ENCODE measurements at regions not wholly inside any gene's neighbourhood (a gene's known extent, or its start where the extent isn't known, plus 50 kb on each side); places are given as distances from the start of the nearest gene placed in this dataset.

- intact Hi-C loops (cut with DNase I): loop anchor here in 1 of 2 donors (10.0 kb wide), 1 partner anchor 105 kb away; no protein-coding TSS in a partner anchor
- no peak overlapping the region for H3K4me3 ChIP-seq (ENCODE audit: low read length in 2 of 2)
- no peaks in the 10 kb centered on the region for H3K36me3 ChIP-seq (ENCODE audit: control insufficient read depth in 1 of 2, insufficient read depth in 2 of 2, low read length in 1 of 2)
- peaks cover 2% of the 10 kb centered on the region for H3K9me3 ChIP-seq (ENCODE audit: control insufficient read depth, low read length)
- H3K4me1 ChIP-seq (ENCODE audit: control insufficient read depth in 1 of 2, insufficient read depth in 2 of 2, low read length in 2 of 2): no peaks in the 10 kb centered on the region
- ATAC-seq (ENCODE audit: low FRiP score) (no peak), DNase-seq (no peak)
- H3K27ac ChIP-seq (ENCODE audit: low read depth in 1 of 2, low read length in 2 of 2): no peak overlapping the region
- WGBS, 2 donors: 65 to 67% methylated on average over 10 of the region's 10 CpGs
- H3K27me3 ChIP-seq (ENCODE audit: control insufficient read depth in 1 of 2, insufficient read depth in 2 of 2, low read length in 1 of 2): peaks cover 0 to 1% of the 10 kb centered on the region in 2 donors
These were observed 348.7 kb downstream of the RPS6KC1 start for GRCh38 chr1:213399695-213400094.

DNA sequence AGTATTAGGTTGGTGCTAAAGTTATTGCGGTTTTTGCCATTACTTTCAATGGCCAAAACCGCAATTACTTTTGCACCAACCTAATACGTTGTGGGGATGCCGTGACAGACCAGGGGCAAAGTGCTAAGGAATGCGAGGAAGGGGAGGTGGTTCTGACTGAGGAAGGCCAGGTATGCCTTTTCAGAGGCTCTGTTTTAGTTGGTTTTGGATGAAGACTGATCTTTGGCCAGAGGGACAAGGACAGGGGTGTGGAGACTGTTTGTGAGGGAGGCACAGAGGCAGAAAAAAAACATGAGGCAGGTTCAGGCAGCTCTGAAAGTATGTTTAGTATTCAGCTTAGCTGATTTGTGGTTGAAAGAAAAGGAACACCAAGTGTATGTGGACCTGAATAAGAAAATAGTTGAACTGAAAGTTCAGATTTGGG is 358.2 kb downstream of the RPS6KC1 start:
- no peaks in the 10 kb centered on the region for H3K27me3 ChIP-seq (ENCODE audit: control insufficient read depth in 1 of 2, insufficient read depth in 2 of 2, low read length in 1 of 2)
- intact Hi-C loops (cut with DNase I): loop anchor here in 1 of 2 donors (10.0 kb wide), 1 partner anchor 96 kb away; no protein-coding TSS in a partner anchor
- H3K4me3 ChIP-seq (ENCODE audit: low read length in 2 of 2): no peak overlapping the region
- 82 to 84% methylated on average over 5 of the region's 5 CpGs for WGBS, 2 donors
- DNase-seq (no peak), ATAC-seq (ENCODE audit: low FRiP score) (no peak)
- H3K36me3 ChIP-seq (ENCODE audit: control insufficient read depth in 1 of 2, insufficient read depth in 2 of 2, low read length in 1 of 2): no peaks in the 10 kb centered on the region
- H3K9me3 ChIP-seq (ENCODE audit: control insufficient read depth, low read length): peaks cover 2% of the 10 kb centered on the region
- no peak overlapping the region for H3K27ac ChIP-seq (ENCODE audit: low read depth in 1 of 2, low read length in 2 of 2)
- H3K4me1 ChIP-seq (ENCODE audit: control insufficient read depth in 1 of 2, insufficient read depth in 2 of 2, low read length in 2 of 2): no peaks in the 10 kb centered on the region

DNA sequence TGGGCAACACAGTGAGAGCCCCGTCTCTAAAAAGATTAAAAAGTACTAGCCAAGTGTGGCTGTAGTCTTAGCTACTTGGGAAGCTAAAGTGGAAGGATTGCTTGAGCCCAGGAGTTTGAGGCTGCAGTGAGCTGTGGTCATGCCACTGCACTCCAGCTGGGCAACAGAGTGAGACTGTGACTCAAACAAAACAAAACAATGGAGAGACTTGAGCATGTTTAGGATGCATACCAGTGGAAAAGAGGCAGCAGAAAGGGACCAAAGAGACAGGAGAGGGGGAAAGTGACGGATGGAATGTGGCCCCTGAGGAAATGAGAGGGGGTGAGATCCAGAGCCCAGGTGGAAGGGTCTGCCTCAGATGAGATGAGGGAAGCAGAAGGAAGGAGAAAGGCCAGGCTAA is 358.9 kb downstream of the RPS6KC1 start:
- WGBS, 2 donors: 63 to 83% methylated on average over 2 of the region's 2 CpGs
- no peak overlapping the region for H3K4me3 ChIP-seq (ENCODE audit: low read length in 2 of 2)
- no peaks in the 10 kb centered on the region for H3K36me3 ChIP-seq (ENCODE audit: control insufficient read depth in 1 of 2, insufficient read depth in 2 of 2, low read length in 1 of 2)
- ATAC-seq (ENCODE audit: low FRiP score): no peak
- intact Hi-C loops (cut with DNase I): loop anchor here in 1 of 2 donors (10.0 kb wide), 1 partner anchor 95 kb away; no protein-coding TSS in a partner anchor
- no peaks in the 10 kb centered on the region for H3K27me3 ChIP-seq (ENCODE audit: control insufficient read depth in 1 of 2, insufficient read depth in 2 of 2, low read length in 1 of 2)
- no peaks in the 10 kb centered on the region for H3K4me1 ChIP-seq (ENCODE audit: control insufficient read depth in 1 of 2, insufficient read depth in 2 of 2, low read length in 2 of 2)
- DNase-seq: no peak
- H3K27ac ChIP-seq (ENCODE audit: low read depth in 1 of 2, low read length in 2 of 2): no peak overlapping the region
- H3K9me3 ChIP-seq (ENCODE audit: control insufficient read depth, low read length): peaks cover 2% of the 10 kb centered on the region

- 80 to 93% methylated on average over 1 of the region's 1 CpG for WGBS, 2 donors
- H3K4me1 ChIP-seq (ENCODE audit: control insufficient read depth in 1 of 2, insufficient read depth in 2 of 2, low read length in 2 of 2): no peaks in the 10 kb centered on the region
- H3K36me3 ChIP-seq (ENCODE audit: control insufficient read depth in 1 of 2, insufficient read depth in 2 of 2, low read length in 1 of 2): no peaks in the 10 kb centered on the region
- intact Hi-C loops (cut with DNase I): no loop called here
- ATAC-seq (ENCODE audit: low FRiP score) (no peak), DNase-seq (no peak)
- H3K9me3 ChIP-seq (ENCODE audit: control insufficient read depth, low read length): peaks cover 2% of the 10 kb centered on the region
- no peak overlapping the region for H3K27ac ChIP-seq (ENCODE audit: low read depth in 1 of 2, low read length in 2 of 2)
- no peak overlapping the region for H3K4me3 ChIP-seq (ENCODE audit: low read length in 2 of 2)
- H3K27me3 ChIP-seq (ENCODE audit: control insufficient read depth in 1 of 2, insufficient read depth in 2 of 2, low read length in 1 of 2): no peaks in the 10 kb centered on the region
These were observed 363.3 kb downstream of the RPS6KC1 start for GRCh38 chr1:213414346-213414745.

DNA sequence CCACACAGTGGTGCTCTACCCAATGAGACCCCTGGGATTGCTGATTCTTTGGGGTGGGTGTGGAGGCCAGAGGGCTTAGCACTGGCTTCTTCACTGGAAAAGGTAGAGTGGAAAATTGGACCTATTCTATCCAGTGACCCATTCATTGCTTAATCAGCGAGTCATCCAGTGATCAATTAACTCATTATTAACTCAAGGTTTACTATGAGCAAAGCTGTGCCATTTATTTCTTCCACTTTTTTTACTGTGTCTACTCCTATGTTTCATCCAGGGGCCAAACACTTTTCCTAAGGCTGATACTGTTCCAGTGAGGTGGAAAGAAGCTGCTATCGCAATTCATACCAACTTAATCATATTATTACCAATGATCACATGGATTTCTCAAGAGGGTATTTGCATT is 363.9 kb downstream of the RPS6KC1 start:
- no peak for ATAC-seq (ENCODE audit: low FRiP score)
- intact Hi-C loops (cut with DNase I): no loop called here
- H3K36me3 ChIP-seq (ENCODE audit: control insufficient read depth in 1 of 2, insufficient read depth in 2 of 2, low read length in 1 of 2): no peaks in the 10 kb centered on the region
- no peak for DNase-seq
- H3K27me3 ChIP-seq (ENCODE audit: control insufficient read depth in 1 of 2, insufficient read depth in 2 of 2, low read length in 1 of 2): no peaks in the 10 kb centered on the region
- H3K4me1 ChIP-seq (ENCODE audit: control insufficient read depth in 1 of 2, insufficient read depth in 2 of 2, low read length in 2 of 2): no peaks in the 10 kb centered on the region
- 96 to 98% methylated on average over 2 of the region's 2 CpGs for WGBS, 2 donors
- no peak overlapping the region for H3K27ac ChIP-seq (ENCODE audit: low read depth in 1 of 2, low read length in 2 of 2)
- H3K4me3 ChIP-seq (ENCODE audit: low read length in 2 of 2): no peak overlapping the region
- peaks cover 2% of the 10 kb centered on the region for H3K9me3 ChIP-seq (ENCODE audit: control insufficient read depth, low read length)

GRCh38 chr1:213415691-213416380 is 364.8 kb downstream of the RPS6KC1 start:
- no peak for ATAC-seq (ENCODE audit: low FRiP score)

DNA sequence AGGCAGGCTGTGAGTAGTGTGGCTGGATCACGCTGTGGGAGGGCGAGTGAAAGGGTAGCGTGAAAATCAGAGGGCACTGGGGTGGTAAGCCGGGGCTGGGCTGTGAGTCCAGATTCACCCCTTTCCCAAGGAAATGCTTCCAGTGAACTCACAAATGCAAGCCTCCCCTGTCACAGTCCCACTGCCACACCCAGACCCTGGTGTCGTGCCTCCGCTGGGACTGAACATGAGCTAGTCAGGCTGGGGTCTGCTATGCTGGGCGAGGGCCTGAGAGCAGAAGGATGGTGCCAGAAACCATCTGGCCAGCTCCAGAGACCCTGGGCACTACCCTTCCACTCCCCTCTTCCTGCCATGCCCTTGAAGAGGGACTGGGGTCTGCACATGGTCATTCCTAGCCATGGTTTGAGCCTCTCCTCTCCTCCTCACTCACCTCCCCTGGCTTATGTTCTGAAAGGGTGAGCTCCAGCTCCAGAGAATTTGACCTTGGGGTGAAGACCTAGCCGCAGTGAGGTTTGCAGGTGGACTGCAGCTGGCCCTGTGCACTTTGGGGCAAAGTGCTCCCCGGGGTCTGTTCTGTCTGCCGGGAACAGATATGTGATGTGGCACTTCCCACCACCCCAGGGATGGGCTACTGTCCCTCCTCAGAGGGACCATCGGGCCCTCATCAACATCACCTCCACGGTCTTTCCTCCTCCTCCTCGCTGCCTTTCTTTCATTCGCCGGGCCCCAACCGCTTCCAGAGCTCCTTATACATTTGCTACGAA is 365.6 kb downstream of the RPS6KC1 start:
- H3K9me3 ChIP-seq (ENCODE audit: control insufficient read depth, low read length): no peaks in the 10 kb centered on the region
- H3K4me3 ChIP-seq (ENCODE audit: low read length in 2 of 2): no peak overlapping the region
- H3K36me3 ChIP-seq (ENCODE audit: control insufficient read depth in 1 of 2, insufficient read depth in 2 of 2, low read length in 1 of 2): no peaks in the 10 kb centered on the region
- WGBS, 2 donors: 86 to 91% methylated on average over 17 of the region's 17 CpGs
- no peaks in the 10 kb centered on the region for H3K27me3 ChIP-seq (ENCODE audit: control insufficient read depth in 1 of 2, insufficient read depth in 2 of 2, low read length in 1 of 2)
- no peak overlapping the region for H3K27ac ChIP-seq (ENCODE audit: low read depth in 1 of 2, low read length in 2 of 2)
- intact Hi-C loops (cut with DNase I): no loop called here
- DNase-seq (no peak), ATAC-seq (ENCODE audit: low FRiP score) (no peak)
- no peaks in the 10 kb centered on the region for H3K4me1 ChIP-seq (ENCODE audit: control insufficient read depth in 1 of 2, insufficient read depth in 2 of 2, low read length in 2 of 2)

More at GRCh38 chr1:213415691-213416380, 364.8 kb downstream of the RPS6KC1 start:
- 69 to 75% methylated on average over 10 of the region's 10 CpGs for WGBS, 2 donors
- Histone ChIP-seq H3K4me1 (ENCODE audit: control insufficient read depth in 1 of 2, insufficient read depth in 2 of 2, low read length in 2 of 2) (no peaks in the 10 kb centered on the region), H3K27me3 (ENCODE audit: control insufficient read depth in 1 of 2, insufficient read depth in 2 of 2, low read length in 1 of 2) (no peaks in the 10 kb centered on the region), H3K36me3 (ENCODE audit: control insufficient read depth in 1 of 2, insufficient read depth in 2 of 2, low read length in 1 of 2) (no peaks in the 10 kb centered on the region), H3K27ac (ENCODE audit: low read depth in 1 of 2, low read length in 2 of 2) (no peak overlapping the region), H3K9me3 (ENCODE audit: control insufficient read depth, low read length) (no peaks in the 10 kb centered on the region), H3K4me3 (ENCODE audit: low read length in 2 of 2) (no peak overlapping the region)
- intact Hi-C loops (cut with DNase I): no loop called here
- no peak for DNase-seq

DNA sequence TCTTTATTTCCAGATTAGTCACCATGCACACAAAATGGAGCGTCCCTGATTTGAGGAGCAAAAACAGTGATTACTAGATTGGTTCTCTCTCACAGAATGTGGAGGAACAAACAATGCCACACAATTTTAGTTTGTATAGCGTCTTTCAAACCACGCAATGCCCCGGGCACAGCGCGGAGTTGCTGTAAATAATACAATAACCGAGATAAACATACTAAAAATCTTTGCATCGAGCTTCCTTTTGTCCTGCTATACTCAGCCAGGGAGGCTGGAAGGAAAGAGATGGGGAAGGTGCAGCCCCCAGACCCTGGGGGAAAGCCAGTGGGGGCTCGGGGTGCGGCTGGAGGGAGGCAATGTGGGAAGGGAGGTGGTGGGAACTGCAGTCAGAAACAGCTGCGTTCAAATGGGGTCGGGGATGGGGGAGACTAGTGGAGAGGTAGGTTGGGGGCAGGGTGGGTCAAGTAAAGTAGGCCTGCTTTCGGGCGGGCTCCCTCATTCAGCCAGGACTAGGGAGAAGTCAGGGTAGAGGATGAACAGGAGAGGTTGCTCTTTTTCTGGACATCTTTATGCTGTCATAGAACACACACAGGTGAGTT is 366.3 kb downstream of the RPS6KC1 start:
- Histone ChIP-seq H3K4me1 (ENCODE audit: control insufficient read depth in 1 of 2, insufficient read depth in 2 of 2, low read length in 2 of 2) (no peaks in the 10 kb centered on the region), H3K36me3 (ENCODE audit: control insufficient read depth in 1 of 2, insufficient read depth in 2 of 2, low read length in 1 of 2) (no peaks in the 10 kb centered on the region), H3K9me3 (ENCODE audit: control insufficient read depth, low read length) (no peaks in the 10 kb centered on the region), H3K27ac (ENCODE audit: low read depth in 1 of 2, low read length in 2 of 2) (no peak overlapping the region), H3K27me3 (ENCODE audit: control insufficient read depth in 1 of 2, insufficient read depth in 2 of 2, low read length in 1 of 2) (no peaks in the 10 kb centered on the region), H3K4me3 (ENCODE audit: low read length in 2 of 2) (no peak overlapping the region)
- 94 to 95% methylated on average over 14 of the region's 14 CpGs for WGBS, 2 donors
- no peak for DNase-seq
- intact Hi-C loops (cut with DNase I): no loop called here
- no peak for ATAC-seq (ENCODE audit: low FRiP score)
